GM13977 (cell line): ENCODE measurements at regions not wholly inside any gene's neighbourhood (a gene's known extent, or its start where the extent isn't known, plus 50 kb on each side); places are given as distances from the start of the nearest gene placed in this dataset.

Source experiments
- DNase-seq: peaks from one replicate; pipeline ENCODE4 v3.0.0; 2012; ENCODE audit warnings: low spot score
- CTCF ChIP-seq: IDR thresholded peaks from 2 replicates; pipeline ENCODE4 v1.5.1; 2012; ENCODE audit warnings: mild to moderate bottlenecking, control low read depth; ENCODE audit not compliant: insufficient read depth; ENCODE audit errors: extremely low read depth, missing control alignments
- in situ Hi-C: fragments of 300-500 bp; cut with MboI; formaldehyde crosslinking; loops from one replicate; pipeline ENCODE4 v1.12.0; 2022; ENCODE audit warnings: low sequenced_read_pairs, low pct_unique_long_range_greater_than_20kb, mixed read lengths, inconsistent platforms; ENCODE audit not compliant: unreplicated experiment

- DNase-seq = no peak
- TF ChIP-seq CTCF = no peak
- in situ Hi-C loops = no loop called here
Observed at GRCh38 chr2:53567073-53567472, 200.5 kb upstream of the CHAC2 start.

- in situ Hi-C loops = no loop called here
- no peak for TF ChIP-seq CTCF
- DNase-seq = no peak
Observed at GRCh38 chr2:53562407-53562806, 205.2 kb upstream of the CHAC2 start.

DNA sequence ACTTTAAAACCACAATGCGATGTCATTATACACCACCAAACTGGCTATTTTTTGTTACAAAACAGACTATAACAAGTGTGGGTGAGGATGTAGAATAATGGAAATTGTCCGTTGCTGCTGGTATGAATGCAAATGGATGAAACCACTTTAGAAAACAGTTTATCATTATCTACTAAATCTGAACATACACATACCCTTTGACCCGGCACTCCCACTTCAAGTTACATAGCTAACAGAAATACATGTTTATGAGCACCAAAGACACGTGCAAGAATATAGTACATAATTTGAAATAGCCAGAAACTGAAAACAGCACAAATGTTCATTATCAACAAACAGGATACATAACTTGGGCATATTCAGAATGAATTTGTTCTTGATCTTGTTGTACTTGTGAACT is 206.4 kb upstream of the CHAC2 start:
- no peak for DNase-seq
- no peak for TF ChIP-seq CTCF
- in situ Hi-C loops = no loop called here

DNA sequence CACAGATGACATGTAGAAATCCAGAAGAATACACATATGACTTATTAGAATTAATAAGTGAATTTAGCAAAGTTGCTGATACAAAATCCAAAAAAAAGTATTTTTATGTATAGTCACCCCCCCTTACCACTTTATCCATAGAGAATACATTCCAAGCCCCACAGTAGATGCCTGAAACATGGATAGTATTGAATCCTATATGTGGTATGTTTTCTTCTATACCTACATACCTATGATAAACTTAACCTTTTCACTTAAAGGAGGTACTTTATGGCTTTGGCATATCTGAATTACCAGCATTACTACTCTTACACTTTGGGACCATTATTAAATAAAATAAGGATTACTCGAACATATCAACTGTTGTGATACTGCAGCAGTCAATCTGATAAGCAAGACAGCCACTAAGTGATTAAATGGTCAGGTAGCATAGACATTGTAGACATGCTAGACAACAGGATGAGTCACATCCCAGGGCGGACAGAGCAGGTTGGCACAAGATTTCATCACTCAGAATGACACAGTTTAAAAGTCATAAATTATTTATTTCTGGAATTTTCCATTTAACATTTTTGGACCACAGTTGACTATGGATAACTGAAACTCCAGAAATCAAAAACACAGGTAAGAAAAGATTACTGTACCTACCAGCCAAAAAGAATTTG is 208.2 kb upstream of the CHAC2 start:
- in situ Hi-C loops = no loop called here
- DNase-seq = no peak
- no peak for TF ChIP-seq CTCF

- in situ Hi-C loops = no loop called here
- DNase-seq = no peak
- no peak for TF ChIP-seq CTCF
Observed at GRCh38 chr2:53558867-53559266, 208.7 kb upstream of the CHAC2 start.

- TF ChIP-seq CTCF = no peak
- in situ Hi-C loops = no loop called here
- DNase-seq = no peak
Observed at GRCh38 chr2:53549497-53549896, 218.1 kb upstream of the CHAC2 start.

DNA sequence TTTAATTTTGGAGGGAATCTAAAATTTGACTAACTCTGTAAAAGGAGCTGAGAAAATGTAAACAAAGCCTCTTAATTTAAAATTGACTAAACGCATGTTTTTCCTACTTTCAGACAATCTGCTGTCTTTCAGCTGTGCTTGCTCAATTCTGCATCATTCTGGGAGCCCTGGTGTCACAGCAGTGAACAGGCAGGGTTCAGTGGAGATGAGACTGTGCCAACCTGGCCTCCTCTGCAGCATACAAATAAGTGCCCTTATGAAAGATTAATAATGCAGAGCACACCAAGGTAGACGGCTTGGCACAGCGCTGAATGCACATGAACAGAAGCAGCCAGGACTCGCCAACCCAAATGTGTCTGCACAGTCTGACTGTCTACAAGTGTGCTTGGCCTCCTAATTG is 222.0 kb upstream of the CHAC2 start:
- no peak for DNase-seq
- in situ Hi-C loops = no loop called here
- TF ChIP-seq CTCF = no peak
